Epithelial cell of proximal tubule (primary cell): ENCODE measurements at regions not wholly inside any gene's neighbourhood (a gene's known extent, or its start where the extent isn't known, plus 50 kb on each side); places are given as distances from the start of the nearest gene placed in this dataset.
A peak's percentile ranks its signal among the peaks of the same experiment; 100 is the strongest.

Experiments
- DNase-seq: peaks from one replicate; pipeline ENCODE4 v3.0.0-alpha.2; 2011; ENCODE audit warnings: low read depth
- H3K4me3 ChIP-seq: 2 replicates; pipeline ENCODE4 v1.5.1; 2011; ENCODE audit warnings: low read depth, mild to moderate bottlenecking, low read length
- TF ChIP-seq, protein P1 (sequence below): conservative IDR thresholded peaks from 2 replicates; pipeline ENCODE4 v1.5.1; 2012; ENCODE audit warnings: low read depth, mild to moderate bottlenecking, low read length

DNA sequence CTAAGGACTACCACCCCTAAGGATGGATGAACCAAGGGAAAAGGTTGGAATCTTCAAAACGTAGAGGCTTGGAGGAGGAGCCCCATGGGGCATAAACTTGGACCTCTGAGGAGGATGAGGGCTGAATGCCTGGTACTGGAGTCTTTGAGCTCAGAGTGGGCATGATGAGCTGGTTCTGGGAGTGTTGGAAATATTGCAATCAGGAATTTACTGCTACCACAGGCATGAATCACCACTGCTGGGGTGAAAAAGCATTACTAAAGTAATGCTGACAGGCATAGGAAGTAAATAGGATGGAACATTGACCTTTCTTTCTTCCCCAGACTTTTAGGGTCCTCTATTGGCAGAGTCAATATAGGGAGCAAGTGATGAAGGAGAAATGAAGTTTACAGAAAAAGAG is 105.8 kb upstream of the RPS6KA3 start:
- H3K4me3 ChIP-seq, result no peak overlapping the region
- DNase-seq, result no peak
- TF ChIP-seq, protein P1, sequence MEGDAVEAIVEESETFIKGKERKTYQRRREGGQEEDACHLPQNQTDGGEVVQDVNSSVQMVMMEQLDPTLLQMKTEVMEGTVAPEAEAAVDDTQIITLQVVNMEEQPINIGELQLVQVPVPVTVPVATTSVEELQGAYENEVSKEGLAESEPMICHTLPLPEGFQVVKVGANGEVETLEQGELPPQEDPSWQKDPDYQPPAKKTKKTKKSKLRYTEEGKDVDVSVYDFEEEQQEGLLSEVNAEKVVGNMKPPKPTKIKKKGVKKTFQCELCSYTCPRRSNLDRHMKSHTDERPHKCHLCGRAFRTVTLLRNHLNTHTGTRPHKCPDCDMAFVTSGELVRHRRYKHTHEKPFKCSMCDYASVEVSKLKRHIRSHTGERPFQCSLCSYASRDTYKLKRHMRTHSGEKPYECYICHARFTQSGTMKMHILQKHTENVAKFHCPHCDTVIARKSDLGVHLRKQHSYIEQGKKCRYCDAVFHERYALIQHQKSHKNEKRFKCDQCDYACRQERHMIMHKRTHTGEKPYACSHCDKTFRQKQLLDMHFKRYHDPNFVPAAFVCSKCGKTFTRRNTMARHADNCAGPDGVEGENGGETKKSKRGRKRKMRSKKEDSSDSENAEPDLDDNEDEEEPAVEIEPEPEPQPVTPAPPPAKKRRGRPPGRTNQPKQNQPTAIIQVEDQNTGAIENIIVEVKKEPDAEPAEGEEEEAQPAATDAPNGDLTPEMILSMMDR, result no peak

DNA sequence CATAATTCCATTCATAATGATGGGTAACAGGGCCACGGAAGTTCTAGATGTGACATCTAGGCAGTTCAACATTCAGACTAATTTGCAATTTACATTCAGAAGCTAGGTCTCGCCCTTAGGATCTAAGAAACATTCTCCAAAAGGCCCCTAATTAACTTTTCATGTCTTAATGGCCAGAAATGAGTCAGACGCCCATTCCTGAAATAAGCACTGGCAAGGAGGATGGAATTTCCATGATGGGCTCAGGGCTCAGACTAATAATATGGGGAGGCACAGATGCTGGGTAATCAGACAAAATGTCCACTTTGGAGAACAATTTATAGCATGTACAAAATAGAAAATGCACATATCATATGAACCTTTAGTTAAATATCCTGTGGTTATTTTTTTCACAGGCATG is 102.8 kb upstream of the RPS6KA3 start:
- TF ChIP-seq, protein P1, result no peak
- DNase-seq, result no peak
- no peak overlapping the region for H3K4me3 ChIP-seq

- H3K4me3 ChIP-seq, result no peak overlapping the region
- TF ChIP-seq, protein P1, result no peak
- no peak for DNase-seq
Measured at GRCh38 chrX:20364238-20364637, 97.5 kb upstream of the RPS6KA3 start.

GRCh38 chrX:20363275-20363674 is 96.6 kb upstream of the RPS6KA3 start:
- no peak overlapping the region for H3K4me3 ChIP-seq
- TF ChIP-seq, protein P1, result no peak
- DNase-seq, result no peak

DNA sequence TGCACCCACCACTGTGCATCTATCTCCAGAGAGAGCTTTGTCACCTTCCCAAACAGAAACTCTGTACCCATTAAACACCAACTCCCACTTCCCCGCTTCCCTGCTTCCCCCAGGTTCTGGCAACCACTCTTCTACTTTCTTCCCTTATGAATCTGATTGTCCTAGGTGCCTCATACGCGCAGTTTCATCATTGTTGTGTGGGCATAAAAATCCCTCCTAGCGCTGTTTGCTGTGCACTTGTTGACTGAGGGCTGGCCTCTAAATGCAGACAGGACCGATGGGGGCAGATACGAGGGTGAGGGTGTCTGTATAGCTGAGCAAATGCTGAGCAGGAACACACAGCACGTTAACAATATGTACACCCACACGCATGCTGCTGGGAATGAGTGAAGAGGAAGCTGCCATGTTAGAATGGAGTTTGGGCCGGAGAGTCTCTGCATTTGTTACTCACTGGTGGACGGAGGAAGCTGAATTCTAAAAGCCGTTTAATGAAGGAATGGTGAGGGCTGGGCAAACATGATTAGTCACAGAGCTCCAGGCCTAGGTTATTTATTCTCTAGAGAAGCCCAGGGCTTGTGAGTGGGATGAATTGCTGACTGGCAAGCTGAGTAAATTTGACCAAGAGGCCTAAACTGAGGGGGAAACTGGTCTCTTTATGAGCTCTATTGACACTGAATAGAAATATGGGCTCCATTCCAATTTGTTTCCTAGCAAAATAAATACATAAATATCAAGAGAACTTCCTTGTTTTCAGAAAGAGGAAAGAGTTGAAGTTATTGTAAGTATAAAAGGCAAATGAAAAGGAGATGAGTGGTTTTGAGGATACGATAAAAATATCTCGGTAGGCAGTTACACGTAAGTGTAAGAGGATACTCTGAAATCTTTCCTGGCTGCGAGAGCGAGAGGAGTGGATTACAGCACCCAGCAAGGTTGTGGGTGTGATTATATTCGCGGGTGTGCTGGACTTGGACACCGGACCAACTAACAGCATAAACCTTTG is 95.9 kb upstream of the RPS6KA3 start:
- peak; percentile 61 for DNase-seq
- TF ChIP-seq, protein P1, result no peak

GRCh38 chrX:20361890-20362262 is 95.2 kb upstream of the RPS6KA3 start:
- H3K4me3 ChIP-seq, result no peak overlapping the region
- TF ChIP-seq, protein P1, result no peak
- DNase-seq, result no peak

More for the DNA sequence above, 95.9 kb upstream of the RPS6KA3 start:
- H3K4me3 ChIP-seq, result peak overlapping the region; percentile 31
